ENCODE measurements at regions not wholly inside any gene's neighbourhood (a gene's known extent, or its start where the extent isn't known, plus 50 kb on each side); places are given as distances from the start of the nearest gene placed in this dataset.

- no peak for TF ChIP-seq POLR2A (IDR thresholded peaks at IDR 0.05; ENCODE audit: low read depth, low read length)
- TF ChIP-seq CTCF (IDR thresholded peaks at IDR 0.05; ENCODE audit: extremely low read depth in 1 of 2, insufficient read depth in 1 of 2, low read depth in 1 of 2, low read length in 2 of 2) = no peak
- no peak for TF ChIP-seq EZH2 (IDR thresholded peaks at IDR 0.05; ENCODE audit: borderline replicate concordance, low read depth, low read length, severe bottlenecking)
- TF ChIP-seq, protein P1, sequence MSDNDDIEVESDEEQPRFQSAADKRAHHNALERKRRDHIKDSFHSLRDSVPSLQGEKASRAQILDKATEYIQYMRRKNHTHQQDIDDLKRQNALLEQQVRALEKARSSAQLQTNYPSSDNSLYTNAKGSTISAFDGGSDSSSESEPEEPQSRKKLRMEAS (IDR thresholded peaks at IDR 0.05; ENCODE audit: insufficient read depth, insufficient read length) = no peak
- TF ChIP-seq MYC (IDR thresholded peaks at IDR 0.05; ENCODE audit: low read depth, low read length) = no peak
- TF ChIP-seq POLR2AphosphoS5 (IDR thresholded peaks at IDR 0.05; ENCODE audit: insufficient read depth, low read depth, low read length) = no peak
- no peak for TF ChIP-seq JUN (IDR thresholded peaks at IDR 0.05; ENCODE audit: borderline replicate concordance, insufficient read depth, insufficient read length, low read depth)
Observed at GRCh38 chr10:23974746-23975272, 234.1 kb upstream of the KIAA1217 start.
